ENCODE measurements at regions not wholly inside any gene's neighbourhood (a gene's known extent, or its start where the extent isn't known, plus 50 kb on each side); places are given as distances from the start of the nearest gene placed in this dataset.
A peak's percentile ranks its signal among the peaks of the same experiment; 100 is the strongest.

GRCh38 chr5:98209418-98209817 lies 564.0 kb upstream of the RGMB start:
- no peaks in the 10 kb centered on the region for H3K36me3 ChIP-seq
- no peak for ATAC-seq
- no peak for DNase-seq
- intact Hi-C loops (cut with DNase I; ENCODE audit: low total_unique reads) = no loop called here
- TF ChIP-seq POLR2A (IDR thresholded peaks at IDR 0.05) (no peak), CTCF (IDR thresholded peaks at IDR 0.05 in 4 of 5, conservative IDR thresholded peaks at IDR 0.05 in 1 of 5) (no peak)
- H3K9me3 ChIP-seq = no peaks in the 10 kb centered on the region
- H3K27ac ChIP-seq = no peak overlapping the region
- in situ Hi-C loops (cut with MboI; ENCODE audit: low sequenced_read_pairs in 4 of 4) = no loop called here
- no peaks in the 10 kb centered on the region for H3K27me3 ChIP-seq
- peaks cover 0 to 4% of the 10 kb centered on the region in 2 donors for H3K4me1 ChIP-seq
- no peak overlapping the region for H3K4me3 ChIP-seq

GRCh38 chr5:98214240-98215051 lies 559.0 kb upstream of the RGMB start:
- Histone ChIP-seq H3K36me3 (no peaks in the 10 kb centered on the region), H3K4me3 (no peak overlapping the region), H3K4me1 (no peaks in the 10 kb centered on the region), H3K9me3 (no peaks in the 10 kb centered on the region), H3K27ac (no peak overlapping the region), H3K27me3 (no peaks in the 10 kb centered on the region)
- DNase-seq = peak in 1 of 2 donors; percentile 19
- no peak for TF ChIP-seq CTCF (IDR thresholded peaks at IDR 0.05 in 4 of 5, conservative IDR thresholded peaks at IDR 0.05 in 1 of 5)
- no peak for TF ChIP-seq POLR2A (IDR thresholded peaks at IDR 0.05)
- peak in 1 of 2 donors; percentile 54 for ATAC-seq
- intact Hi-C loops (cut with DNase I; ENCODE audit: low total_unique reads) (no loop called here), in situ Hi-C loops (cut with MboI; ENCODE audit: low sequenced_read_pairs in 4 of 4) (no loop called here)

DNA sequence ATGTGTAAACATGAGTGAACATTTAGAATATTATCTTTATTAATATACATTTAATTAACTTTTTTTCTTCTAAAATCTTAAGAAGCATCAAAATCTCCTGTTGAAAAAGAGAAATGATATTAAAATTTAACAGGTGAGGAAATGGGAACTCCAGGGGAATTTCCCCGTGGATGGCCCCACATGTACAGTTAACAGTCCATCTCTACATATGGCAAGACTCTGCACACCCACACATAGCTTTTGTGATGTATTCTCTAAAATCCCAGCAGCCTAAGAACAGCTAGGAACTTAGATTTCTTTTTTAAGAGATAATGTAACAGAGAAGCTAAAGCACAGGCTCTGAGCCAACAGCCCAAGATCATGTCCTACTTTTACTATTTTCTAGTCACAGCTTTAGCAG lies 556.3 kb upstream of the RGMB start:
- Histone ChIP-seq H3K4me3 (no peak overlapping the region), H3K27me3 (no peaks in the 10 kb centered on the region), H3K36me3 (no peaks in the 10 kb centered on the region), H3K9me3 (no peaks in the 10 kb centered on the region), H3K4me1 (no peaks in the 10 kb centered on the region), H3K27ac (no peak overlapping the region)
- in situ Hi-C loops (cut with MboI; ENCODE audit: low sequenced_read_pairs in 4 of 4) (no loop called here), intact Hi-C loops (cut with DNase I; ENCODE audit: low total_unique reads) (no loop called here)
- TF ChIP-seq CTCF (IDR thresholded peaks at IDR 0.05 in 4 of 5, conservative IDR thresholded peaks at IDR 0.05 in 1 of 5) (no peak), POLR2A (IDR thresholded peaks at IDR 0.05) (no peak)
- no peak for ATAC-seq
- no peak for DNase-seq

- in situ Hi-C loops (cut with MboI; ENCODE audit: low sequenced_read_pairs in 4 of 4) = no loop called here
- DNase-seq (no peak), ATAC-seq (no peak)
- no peaks in the 10 kb centered on the region for H3K36me3 ChIP-seq
- TF ChIP-seq CTCF (IDR thresholded peaks at IDR 0.05 in 4 of 5, conservative IDR thresholded peaks at IDR 0.05 in 1 of 5) (no peak), POLR2A (IDR thresholded peaks at IDR 0.05) (no peak)
- no peak overlapping the region for H3K27ac ChIP-seq
- intact Hi-C loops (cut with DNase I; ENCODE audit: low total_unique reads) = no loop called here
- H3K27me3 ChIP-seq = no peaks in the 10 kb centered on the region
- no peaks in the 10 kb centered on the region for H3K9me3 ChIP-seq
- H3K4me3 ChIP-seq = no peak overlapping the region
- no peaks in the 10 kb centered on the region for H3K4me1 ChIP-seq
These were observed 554.6 kb upstream of the RGMB start for GRCh38 chr5:98218838-98219237.

GRCh38 chr5:98227489-98227888 lies 546.0 kb upstream of the RGMB start:
- no peaks in the 10 kb centered on the region for H3K36me3 ChIP-seq
- H3K4me3 ChIP-seq = no peak overlapping the region
- in situ Hi-C loops (cut with MboI; ENCODE audit: low sequenced_read_pairs in 4 of 4) = no loop called here
- no peak for ATAC-seq
- H3K27me3 ChIP-seq = no peaks in the 10 kb centered on the region
- H3K9me3 ChIP-seq = no peaks in the 10 kb centered on the region
- TF ChIP-seq POLR2A (IDR thresholded peaks at IDR 0.05) (no peak), CTCF (IDR thresholded peaks at IDR 0.05 in 4 of 5, conservative IDR thresholded peaks at IDR 0.05 in 1 of 5) (no peak)
- DNase-seq = no peak
- H3K4me1 ChIP-seq = no peaks in the 10 kb centered on the region
- intact Hi-C loops (cut with DNase I; ENCODE audit: low total_unique reads) = no loop called here
- H3K27ac ChIP-seq = no peak overlapping the region

All from gastrocnemius medialis (tissue), 4 donors.